ENCODE measurements at regions not wholly inside any gene's neighbourhood (a gene's known extent, or its start where the extent isn't known, plus 50 kb on each side); places are given as distances from the start of the nearest gene placed in this dataset.

DNA sequence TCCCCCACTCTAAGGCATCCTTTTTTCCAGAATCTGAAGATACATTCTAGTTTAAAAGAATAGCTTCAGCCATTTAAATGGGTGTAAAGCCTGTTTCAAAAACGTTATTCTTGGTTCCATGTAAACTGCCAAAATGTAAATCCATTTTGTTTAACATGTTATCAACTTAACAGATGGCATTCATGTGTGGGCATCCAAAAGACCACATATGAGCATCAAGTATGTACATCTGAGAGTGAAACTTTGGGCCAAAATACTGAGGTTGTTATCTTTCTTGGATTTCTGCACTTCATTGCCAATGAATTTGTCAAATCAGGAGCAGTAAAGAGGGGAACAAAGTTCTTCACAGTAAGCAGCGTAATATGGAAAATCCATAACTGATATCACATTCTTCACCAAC, 395.4 kb downstream of the ZNF804A start:
- no peak for ATAC-seq

DNA sequence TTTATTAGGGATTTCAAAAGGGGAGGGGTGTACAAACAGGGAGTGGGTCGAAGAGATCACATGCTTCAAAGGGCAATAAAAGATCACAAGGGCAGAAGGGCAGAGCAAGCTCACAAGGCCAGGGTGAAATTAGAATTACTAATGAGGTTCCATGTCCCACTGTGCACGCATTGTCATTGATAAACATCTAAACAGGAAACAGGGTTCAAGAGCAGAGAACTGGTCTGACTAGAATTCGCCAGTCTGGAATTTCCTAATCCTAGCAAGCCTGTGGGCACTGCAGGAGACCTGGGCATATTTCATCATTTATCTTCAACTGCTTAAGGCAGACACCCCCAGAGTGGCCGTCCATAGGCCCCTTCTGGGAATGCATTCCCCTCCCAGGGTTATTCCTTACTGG, 408.2 kb downstream of the ZNF804A start:
- ATAC-seq, result no peak
- TF ChIP-seq SNAI2 (CRISPR knock-in tag; IDR thresholded peaks at IDR 0.05) (no peak), OSR1 (CRISPR knock-in tag; IDR thresholded peaks at IDR 0.05) (no peak), ZC3H10 (CRISPR knock-in tag; IDR thresholded peaks at IDR 0.05) (no peak), ISL1 (CRISPR knock-in tag; IDR thresholded peaks at IDR 0.05) (no peak), ZNF565 (CRISPR knock-in tag; conservative IDR thresholded peaks at IDR 0.05; ENCODE audit: low read depth) (no peak), TCF4 (CRISPR knock-in tag; IDR thresholded peaks at IDR 0.05; ENCODE audit: borderline replicate concordance) (no peak), ZNF70 (CRISPR knock-in tag; IDR thresholded peaks at IDR 0.05) (no peak), ZNF8 (CRISPR knock-in tag; IDR thresholded peaks at IDR 0.05) (no peak), BACH2 (CRISPR knock-in tag; IDR thresholded peaks at IDR 0.05; ENCODE audit: borderline replicate concordance) (no peak), ARNTL (CRISPR knock-in tag; IDR thresholded peaks at IDR 0.05; ENCODE audit: borderline replicate concordance, low read depth) (no peak), CSDC2 (CRISPR knock-in tag; IDR thresholded peaks at IDR 0.05) (no peak), TOX (CRISPR knock-in tag; IDR thresholded peaks at IDR 0.05; ENCODE audit: borderline replicate concordance) (no peak)
- TF ChIP-seq, protein P1, sequence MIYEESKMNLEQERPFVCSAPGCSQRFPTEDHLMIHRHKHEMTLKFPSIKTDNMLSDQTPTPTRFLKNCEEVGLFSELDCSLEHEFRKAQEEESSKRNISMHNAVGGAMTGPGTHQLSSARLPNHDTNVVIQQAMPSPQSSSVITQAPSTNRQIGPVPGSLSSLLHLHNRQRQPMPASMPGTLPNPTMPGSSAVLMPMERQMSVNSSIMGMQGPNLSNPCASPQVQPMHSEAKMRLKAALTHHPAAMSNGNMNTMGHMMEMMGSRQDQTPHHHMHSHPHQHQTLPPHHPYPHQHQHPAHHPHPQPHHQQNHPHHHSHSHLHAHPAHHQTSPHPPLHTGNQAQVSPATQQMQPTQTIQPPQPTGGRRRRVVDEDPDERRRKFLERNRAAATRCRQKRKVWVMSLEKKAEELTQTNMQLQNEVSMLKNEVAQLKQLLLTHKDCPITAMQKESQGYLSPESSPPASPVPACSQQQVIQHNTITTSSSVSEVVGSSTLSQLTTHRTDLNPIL (CRISPR knock-in tag; IDR thresholded peaks at IDR 0.05; ENCODE audit: low read depth), result no peak
- TF ChIP-seq, protein P2, sequence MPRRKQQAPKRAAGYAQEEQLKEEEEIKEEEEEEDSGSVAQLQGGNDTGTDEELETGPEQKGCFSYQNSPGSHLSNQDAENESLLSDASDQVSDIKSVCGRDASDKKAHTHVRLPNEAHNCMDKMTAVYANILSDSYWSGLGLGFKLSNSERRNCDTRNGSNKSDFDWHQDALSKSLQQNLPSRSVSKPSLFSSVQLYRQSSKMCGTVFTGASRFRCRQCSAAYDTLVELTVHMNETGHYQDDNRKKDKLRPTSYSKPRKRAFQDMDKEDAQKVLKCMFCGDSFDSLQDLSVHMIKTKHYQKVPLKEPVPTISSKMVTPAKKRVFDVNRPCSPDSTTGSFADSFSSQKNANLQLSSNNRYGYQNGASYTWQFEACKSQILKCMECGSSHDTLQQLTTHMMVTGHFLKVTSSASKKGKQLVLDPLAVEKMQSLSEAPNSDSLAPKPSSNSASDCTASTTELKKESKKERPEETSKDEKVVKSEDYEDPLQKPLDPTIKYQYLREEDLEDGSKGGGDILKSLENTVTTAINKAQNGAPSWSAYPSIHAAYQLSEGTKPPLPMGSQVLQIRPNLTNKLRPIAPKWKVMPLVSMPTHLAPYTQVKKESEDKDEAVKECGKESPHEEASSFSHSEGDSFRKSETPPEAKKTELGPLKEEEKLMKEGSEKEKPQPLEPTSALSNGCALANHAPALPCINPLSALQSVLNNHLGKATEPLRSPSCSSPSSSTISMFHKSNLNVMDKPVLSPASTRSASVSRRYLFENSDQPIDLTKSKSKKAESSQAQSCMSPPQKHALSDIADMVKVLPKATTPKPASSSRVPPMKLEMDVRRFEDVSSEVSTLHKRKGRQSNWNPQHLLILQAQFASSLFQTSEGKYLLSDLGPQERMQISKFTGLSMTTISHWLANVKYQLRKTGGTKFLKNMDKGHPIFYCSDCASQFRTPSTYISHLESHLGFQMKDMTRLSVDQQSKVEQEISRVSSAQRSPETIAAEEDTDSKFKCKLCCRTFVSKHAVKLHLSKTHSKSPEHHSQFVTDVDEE (CRISPR knock-in tag; IDR thresholded peaks at IDR 0.05), result no peak
- TF ChIP-seq, protein P3, sequence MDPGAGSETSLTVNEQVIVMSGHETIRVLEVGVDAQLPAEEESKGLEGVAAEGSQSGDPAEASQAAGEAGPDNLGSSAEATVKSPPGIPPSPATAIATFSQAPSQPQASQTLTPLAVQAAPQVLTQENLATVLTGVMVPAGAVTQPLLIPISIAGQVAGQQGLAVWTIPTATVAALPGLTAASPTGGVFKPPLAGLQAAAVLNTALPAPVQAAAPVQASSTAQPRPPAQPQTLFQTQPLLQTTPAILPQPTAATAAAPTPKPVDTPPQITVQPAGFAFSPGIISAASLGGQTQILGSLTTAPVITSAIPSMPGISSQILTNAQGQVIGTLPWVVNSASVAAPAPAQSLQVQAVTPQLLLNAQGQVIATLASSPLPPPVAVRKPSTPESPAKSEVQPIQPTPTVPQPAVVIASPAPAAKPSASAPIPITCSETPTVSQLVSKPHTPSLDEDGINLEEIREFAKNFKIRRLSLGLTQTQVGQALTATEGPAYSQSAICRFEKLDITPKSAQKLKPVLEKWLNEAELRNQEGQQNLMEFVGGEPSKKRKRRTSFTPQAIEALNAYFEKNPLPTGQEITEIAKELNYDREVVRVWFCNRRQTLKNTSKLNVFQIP (CRISPR knock-in tag; IDR thresholded peaks at IDR 0.05; ENCODE audit: borderline replicate concordance, low read depth), result no peak

More for the DNA sequence above, 395.4 kb downstream of the ZNF804A start:
- no peak for TF ChIP-seq ZNF70 (CRISPR knock-in tag; IDR thresholded peaks at IDR 0.05)

DNA sequence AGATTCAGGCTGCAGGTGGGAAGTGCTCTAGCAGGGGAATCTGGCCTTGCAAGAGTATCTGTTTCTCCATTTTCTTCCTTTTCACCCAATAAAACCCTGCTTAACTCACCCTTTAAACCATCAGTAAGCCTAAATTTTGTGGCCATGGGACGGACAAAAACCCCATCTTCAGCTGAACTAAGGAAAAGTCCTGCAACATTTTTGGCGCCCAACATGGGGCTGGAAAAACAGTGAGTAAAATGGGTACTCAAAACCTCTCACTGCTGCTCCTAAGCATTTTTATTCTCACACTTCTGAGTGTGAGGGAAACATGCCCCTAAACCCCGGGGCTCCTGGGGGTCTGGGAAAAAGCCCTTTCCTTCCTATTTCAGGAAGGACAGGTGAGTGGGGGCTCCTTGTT, 414.3 kb downstream of the ZNF804A start:
- no peak for TF ChIP-seq TCF4 (CRISPR knock-in tag; IDR thresholded peaks at IDR 0.05; ENCODE audit: borderline replicate concordance)
- no peak for TF ChIP-seq ZC3H10 (CRISPR knock-in tag; IDR thresholded peaks at IDR 0.05)
- no peak for TF ChIP-seq OSR1 (CRISPR knock-in tag; IDR thresholded peaks at IDR 0.05)
- TF ChIP-seq ZNF8 (CRISPR knock-in tag; IDR thresholded peaks at IDR 0.05), result no peak
- TF ChIP-seq ISL1 (CRISPR knock-in tag; IDR thresholded peaks at IDR 0.05), result no peak
- no peak for TF ChIP-seq TOX (CRISPR knock-in tag; IDR thresholded peaks at IDR 0.05; ENCODE audit: borderline replicate concordance)
- TF ChIP-seq, protein P4, sequence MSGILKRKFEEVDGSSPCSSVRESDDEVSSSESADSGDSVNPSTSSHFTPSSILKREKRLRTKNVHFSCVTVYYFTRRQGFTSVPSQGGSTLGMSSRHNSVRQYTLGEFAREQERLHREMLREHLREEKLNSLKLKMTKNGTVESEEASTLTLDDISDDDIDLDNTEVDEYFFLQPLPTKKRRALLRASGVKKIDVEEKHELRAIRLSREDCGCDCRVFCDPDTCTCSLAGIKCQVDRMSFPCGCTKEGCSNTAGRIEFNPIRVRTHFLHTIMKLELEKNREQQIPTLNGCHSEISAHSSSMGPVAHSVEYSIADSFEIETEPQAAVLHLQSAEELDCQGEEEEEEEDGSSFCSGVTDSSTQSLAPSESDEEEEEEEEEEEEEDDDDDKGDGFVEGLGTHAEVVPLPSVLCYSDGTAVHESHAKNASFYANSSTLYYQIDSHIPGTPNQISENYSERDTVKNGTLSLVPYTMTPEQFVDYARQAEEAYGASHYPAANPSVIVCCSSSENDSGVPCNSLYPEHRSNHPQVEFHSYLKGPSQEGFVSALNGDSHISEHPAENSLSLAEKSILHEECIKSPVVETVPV (CRISPR knock-in tag; IDR thresholded peaks at IDR 0.05), result no peak
- TF ChIP-seq, protein P1 (CRISPR knock-in tag; IDR thresholded peaks at IDR 0.05; ENCODE audit: low read depth), result no peak
- TF ChIP-seq GLIS3 (CRISPR knock-in tag; IDR thresholded peaks at IDR 0.05), result no peak
- no peak for TF ChIP-seq BACH2 (CRISPR knock-in tag; IDR thresholded peaks at IDR 0.05; ENCODE audit: borderline replicate concordance)
- no peak for TF ChIP-seq ARNTL (CRISPR knock-in tag; IDR thresholded peaks at IDR 0.05; ENCODE audit: borderline replicate concordance, low read depth)
- TF ChIP-seq PPARA (CRISPR knock-in tag; IDR thresholded peaks at IDR 0.05; ENCODE audit: borderline replicate concordance), result no peak
- no peak for TF ChIP-seq SNAI2 (CRISPR knock-in tag; IDR thresholded peaks at IDR 0.05)
- TF ChIP-seq ZNF565 (CRISPR knock-in tag; conservative IDR thresholded peaks at IDR 0.05; ENCODE audit: low read depth), result no peak
- TF ChIP-seq, protein P5, sequence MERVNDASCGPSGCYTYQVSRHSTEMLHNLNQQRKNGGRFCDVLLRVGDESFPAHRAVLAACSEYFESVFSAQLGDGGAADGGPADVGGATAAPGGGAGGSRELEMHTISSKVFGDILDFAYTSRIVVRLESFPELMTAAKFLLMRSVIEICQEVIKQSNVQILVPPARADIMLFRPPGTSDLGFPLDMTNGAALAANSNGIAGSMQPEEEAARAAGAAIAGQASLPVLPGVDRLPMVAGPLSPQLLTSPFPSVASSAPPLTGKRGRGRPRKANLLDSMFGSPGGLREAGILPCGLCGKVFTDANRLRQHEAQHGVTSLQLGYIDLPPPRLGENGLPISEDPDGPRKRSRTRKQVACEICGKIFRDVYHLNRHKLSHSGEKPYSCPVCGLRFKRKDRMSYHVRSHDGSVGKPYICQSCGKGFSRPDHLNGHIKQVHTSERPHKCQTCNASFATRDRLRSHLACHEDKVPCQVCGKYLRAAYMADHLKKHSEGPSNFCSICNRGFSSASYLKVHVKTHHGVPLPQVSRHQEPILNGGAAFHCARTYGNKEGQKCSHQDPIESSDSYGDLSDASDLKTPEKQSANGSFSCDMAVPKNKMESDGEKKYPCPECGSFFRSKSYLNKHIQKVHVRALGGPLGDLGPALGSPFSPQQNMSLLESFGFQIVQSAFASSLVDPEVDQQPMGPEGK (CRISPR knock-in tag; IDR thresholded peaks at IDR 0.05; ENCODE audit: borderline replicate concordance), result no peak
- no peak for TF ChIP-seq ZNF70 (CRISPR knock-in tag; IDR thresholded peaks at IDR 0.05)
- TF ChIP-seq RARB (CRISPR knock-in tag; IDR thresholded peaks at IDR 0.05), result no peak
- no peak for TF ChIP-seq ESRRG (CRISPR knock-in tag; IDR thresholded peaks at IDR 0.05)
- no peak for TF ChIP-seq ZFP3 (CRISPR knock-in tag; IDR thresholded peaks at IDR 0.05)
- no peak for ATAC-seq

Measured in SK-N-SH treated with all-trans-retinoic acid at 6 μM for 48 hours (cell line).